ENCODE measurements at regions not wholly inside any gene's neighbourhood (a gene's known extent, or its start where the extent isn't known, plus 50 kb on each side); places are given as distances from the start of the nearest gene placed in this dataset.

DNA sequence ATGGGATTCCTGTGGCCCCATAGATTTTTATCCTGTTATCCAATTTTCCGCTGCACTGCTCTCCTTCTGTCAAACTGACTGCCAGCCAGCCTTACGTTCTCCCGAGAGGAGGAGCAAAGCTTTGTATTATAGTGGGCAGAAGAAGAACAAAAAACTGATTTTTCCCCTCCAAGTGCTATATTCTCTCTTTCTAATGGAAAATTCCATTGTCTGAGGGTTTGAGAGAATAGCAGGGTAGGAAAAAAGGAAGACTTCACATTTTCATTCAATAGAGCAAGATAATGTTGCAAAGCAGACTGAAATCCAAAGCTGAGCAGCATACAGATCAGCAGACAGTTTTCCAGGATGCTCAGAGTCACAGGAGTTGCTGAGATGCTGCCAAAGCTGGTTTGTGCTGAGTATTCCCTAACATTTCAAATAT is 238.0 kb downstream of the UBE2E3 start:
- TF ChIP-seq, protein P1, sequence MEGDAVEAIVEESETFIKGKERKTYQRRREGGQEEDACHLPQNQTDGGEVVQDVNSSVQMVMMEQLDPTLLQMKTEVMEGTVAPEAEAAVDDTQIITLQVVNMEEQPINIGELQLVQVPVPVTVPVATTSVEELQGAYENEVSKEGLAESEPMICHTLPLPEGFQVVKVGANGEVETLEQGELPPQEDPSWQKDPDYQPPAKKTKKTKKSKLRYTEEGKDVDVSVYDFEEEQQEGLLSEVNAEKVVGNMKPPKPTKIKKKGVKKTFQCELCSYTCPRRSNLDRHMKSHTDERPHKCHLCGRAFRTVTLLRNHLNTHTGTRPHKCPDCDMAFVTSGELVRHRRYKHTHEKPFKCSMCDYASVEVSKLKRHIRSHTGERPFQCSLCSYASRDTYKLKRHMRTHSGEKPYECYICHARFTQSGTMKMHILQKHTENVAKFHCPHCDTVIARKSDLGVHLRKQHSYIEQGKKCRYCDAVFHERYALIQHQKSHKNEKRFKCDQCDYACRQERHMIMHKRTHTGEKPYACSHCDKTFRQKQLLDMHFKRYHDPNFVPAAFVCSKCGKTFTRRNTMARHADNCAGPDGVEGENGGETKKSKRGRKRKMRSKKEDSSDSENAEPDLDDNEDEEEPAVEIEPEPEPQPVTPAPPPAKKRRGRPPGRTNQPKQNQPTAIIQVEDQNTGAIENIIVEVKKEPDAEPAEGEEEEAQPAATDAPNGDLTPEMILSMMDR (IDR thresholded peaks at IDR 0.05), result no peak
- TF ChIP-seq POLR2A (IDR thresholded peaks at IDR 0.05) (no peak), POLR2AphosphoS5 (IDR thresholded peaks at IDR 0.05) (no peak), EP300 (IDR thresholded peaks at IDR 0.05) (no peak)

All from stomach (tissue), 4 donors.